Ramos (cell line): ENCODE measurements at regions not wholly inside any gene's neighbourhood (a gene's known extent, or its start where the extent isn't known, plus 50 kb on each side); places are given as distances from the start of the nearest gene placed in this dataset.

Source experiments
- in situ Hi-C: fragments of 300-500 bp; cut with MboI; formaldehyde crosslinking; loops from one replicate; pipeline ENCODE4 v1.14.3; 2022; ENCODE audit warnings: low sequenced_read_pairs; ENCODE audit not compliant: unreplicated experiment

DNA sequence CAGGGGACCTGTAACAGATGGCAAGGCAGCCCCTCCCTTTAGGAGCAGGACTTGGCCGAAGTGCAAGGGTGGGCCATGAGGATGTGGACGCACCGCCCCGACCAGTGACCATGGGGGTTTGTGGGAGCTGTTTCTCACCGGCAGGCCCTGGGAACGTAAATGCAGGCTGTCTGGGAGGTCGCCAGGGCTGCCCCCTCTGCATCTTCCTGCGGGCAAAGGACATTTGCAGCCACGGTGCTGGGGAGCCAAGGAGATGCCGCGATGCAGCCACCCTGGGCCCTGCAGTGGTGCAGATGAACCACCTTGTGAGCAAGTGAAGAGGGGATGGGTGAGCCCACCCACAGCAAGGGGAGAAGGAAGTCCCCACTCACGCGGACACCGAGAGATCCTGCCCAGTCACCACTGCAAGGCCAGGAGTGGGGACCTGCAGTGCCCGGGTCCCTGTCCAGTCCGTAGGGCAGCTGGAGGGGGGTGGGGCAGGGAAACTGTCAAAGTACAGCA, 121.1 kb downstream of the SIK1 start:
- in situ Hi-C loops, result no loop called here

DNA sequence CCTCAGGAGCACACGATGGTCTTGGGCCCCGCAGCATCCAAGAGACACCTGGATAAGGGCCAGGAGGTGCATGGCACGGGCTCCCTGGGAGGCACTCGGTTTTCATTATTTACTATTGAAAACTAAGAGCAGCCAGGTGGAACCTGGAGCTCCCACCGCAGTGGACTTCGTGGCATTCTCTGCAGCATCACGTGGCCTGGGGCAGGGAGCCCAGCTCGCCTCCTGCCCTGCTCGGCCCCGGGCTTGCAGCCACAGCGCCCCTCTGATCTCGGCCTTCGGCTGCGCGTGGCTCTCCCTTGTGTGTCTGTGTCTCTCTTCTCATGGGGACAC, 121.6 kb downstream of the SIK1 start:
- in situ Hi-C loops, result no loop called here

DNA sequence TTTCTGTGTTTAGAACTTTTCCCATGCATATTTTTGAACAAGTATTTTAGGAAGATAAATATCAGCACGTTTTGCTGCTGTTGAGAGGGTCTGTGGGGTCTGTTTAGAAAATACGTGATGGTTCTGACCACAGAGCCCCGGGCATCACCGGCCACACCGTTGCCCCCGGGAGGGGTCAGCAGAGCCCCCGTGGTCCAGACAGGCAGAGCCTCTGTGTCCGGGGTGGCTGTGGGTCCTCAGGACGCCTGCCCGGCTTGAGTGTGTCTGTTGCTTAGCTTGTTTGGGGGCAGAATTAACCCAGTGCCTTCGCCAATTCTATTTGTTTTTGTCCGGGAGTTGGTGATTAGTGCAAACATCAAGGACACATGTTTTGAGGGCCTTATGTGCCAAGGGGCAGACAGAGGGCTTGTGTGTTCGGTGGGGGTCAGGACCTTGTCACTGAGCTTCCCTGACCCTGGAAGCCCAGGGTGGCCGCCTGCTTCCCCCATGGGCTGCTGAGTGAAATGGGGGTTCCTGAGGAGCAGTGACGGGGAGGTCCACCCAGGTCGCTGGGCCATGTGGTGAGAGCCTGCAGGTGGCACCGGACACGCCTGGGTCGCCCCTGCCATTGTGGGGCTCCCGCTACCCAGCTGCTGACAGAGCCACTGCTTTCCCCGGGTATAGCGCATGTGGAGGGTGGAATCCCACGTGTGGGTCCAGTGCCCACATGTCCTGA, 122.2 kb downstream of the SIK1 start:
- in situ Hi-C loops, result no loop called here

DNA sequence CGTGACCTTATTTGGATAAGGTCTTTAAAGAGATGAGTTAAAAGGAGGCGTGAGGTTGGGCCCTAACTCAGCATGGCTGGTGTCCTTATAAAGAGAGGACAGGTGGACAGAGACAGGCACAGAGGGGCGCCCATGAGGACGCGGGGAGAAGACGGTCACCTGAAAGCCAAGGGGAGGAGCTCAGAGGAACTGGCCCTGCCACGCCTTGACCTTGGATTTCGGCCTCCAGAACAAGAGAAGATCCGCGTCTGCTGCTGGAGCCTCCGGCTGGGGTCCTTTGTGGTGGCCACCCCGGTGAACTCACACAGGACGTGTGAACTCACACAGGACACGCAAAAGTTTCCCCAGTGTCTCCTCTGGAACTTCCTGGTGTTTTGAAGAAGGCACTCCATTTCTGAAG, 122.7 kb downstream of the SIK1 start:
- in situ Hi-C loops, result no loop called here

DNA sequence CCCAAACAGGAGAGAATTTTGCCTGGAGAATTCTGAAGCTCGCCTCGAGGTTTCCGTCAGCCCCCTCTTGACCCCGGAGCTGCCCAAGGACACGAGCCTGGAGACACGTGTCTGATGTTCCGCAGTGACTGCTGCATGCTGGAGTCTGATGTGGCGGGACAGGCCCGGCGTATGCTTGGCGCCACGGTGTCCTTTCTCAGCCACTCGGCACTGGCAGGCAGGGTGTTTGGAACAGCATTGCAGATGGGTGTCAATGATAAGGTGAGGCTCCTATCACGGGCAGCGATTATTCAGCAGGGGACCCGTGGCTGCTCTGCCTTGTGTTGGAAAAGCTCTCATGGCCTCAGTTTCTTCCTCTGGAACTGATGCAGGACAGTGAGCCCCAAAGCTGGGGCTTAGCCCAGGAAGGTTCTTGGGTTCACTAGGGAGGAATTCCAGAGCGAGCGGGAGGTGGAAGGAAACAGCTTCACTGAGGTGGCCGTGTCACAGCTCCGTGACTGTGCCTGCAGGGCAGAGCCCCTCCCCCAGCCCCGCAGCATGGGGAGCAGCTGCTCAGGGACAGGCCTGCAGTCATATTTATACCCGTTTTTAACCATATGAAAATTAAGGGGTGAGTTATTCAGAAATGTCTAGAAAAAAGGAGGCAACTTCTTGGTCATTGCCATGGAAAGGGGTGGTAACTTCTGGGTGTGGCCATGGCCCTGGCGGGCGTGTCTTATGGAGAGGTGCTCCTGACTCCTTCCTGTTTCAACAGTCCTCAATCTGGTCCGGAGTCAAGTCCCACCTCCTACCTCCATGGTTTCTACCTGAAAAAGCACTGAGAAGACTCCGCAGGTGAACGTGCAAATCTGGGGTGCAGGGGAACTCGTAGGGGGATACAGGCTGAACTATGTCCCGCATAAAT, 123.4 kb downstream of the SIK1 start:
- in situ Hi-C loops, result no loop called here

DNA sequence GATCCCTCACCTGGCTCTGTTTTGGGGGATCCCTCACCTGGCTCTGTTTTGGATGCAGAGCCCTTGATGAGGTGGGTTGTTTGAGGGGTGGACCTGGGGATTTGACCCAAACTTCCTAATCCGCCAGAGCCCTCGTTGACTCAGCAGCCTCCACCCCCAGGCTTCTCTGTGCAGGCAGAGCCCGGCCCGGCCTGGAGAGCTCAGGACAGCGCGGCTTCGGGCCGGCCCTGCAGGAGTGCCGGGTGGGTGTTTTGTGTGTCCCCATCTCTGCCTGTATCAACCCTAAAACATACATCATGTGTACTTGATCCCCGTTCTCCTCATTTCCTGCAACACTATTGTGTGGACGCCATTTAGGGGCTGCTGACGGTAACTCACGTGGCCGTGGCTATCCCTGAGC, 124.2 kb downstream of the SIK1 start:
- in situ Hi-C loops, result no loop called here

DNA sequence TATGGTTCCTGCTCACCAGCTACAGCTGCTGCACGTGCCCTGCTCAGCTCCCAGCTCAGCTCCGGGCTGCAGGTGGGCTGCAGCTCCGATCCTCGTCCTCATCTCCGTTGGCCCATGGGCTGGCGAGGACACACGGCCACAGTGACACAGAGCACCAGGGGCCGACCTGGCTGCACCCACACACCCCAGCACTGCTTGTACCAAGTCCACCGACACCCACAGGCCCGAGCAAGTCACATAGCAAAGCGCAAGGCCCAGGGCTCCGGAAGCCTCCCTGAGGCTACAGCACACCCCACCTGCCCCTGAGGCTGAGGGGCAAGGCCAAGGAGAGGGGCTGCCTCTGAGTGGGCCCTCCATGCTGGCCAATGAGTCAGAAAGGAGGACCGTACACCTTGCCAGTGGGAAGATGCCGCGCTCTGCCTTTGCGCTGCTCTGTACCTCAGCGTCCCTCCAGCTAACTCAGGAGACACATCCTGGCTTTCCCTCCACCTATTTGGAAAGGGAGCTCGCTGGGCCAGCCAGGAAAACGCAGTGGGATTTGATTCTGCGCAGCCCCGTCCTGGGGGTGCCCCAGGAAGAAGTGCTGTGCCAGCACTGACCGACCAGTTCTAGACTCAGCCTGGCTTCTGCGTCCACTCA, 124.8 kb downstream of the SIK1 start:
- in situ Hi-C loops, result no loop called here

DNA sequence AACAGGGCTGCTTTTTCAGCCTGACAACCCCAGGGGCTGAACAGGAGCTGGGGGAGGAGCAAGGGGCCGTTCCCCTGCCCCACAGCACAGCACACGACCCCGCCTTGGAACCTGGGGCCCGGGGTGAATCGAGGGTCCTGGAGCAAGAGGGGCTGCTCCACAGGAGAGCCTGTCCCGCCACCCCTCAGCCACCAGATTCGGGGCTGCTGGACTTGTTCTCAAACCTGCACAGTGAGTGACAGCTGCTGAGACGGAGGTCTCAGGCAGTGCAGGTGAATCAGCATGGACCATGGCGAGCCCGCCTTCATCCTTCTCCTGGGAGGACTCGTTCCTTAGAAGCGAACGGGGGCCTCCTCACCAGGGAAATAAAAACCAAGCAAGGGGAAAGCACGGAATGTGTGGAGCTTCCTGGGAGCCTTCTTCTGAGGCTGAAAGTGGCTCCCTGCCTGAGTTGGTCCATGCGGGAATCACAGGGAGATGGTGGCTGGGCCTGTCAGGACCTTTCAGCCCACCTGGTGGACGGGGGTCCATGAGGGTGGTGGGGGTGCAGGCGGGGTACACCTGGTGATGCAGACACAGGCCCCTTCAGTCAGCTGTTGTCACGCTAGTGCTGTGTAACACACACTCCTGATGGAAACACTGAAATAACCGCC, 125.4 kb downstream of the SIK1 start:
- in situ Hi-C loops, result no loop called here

DNA sequence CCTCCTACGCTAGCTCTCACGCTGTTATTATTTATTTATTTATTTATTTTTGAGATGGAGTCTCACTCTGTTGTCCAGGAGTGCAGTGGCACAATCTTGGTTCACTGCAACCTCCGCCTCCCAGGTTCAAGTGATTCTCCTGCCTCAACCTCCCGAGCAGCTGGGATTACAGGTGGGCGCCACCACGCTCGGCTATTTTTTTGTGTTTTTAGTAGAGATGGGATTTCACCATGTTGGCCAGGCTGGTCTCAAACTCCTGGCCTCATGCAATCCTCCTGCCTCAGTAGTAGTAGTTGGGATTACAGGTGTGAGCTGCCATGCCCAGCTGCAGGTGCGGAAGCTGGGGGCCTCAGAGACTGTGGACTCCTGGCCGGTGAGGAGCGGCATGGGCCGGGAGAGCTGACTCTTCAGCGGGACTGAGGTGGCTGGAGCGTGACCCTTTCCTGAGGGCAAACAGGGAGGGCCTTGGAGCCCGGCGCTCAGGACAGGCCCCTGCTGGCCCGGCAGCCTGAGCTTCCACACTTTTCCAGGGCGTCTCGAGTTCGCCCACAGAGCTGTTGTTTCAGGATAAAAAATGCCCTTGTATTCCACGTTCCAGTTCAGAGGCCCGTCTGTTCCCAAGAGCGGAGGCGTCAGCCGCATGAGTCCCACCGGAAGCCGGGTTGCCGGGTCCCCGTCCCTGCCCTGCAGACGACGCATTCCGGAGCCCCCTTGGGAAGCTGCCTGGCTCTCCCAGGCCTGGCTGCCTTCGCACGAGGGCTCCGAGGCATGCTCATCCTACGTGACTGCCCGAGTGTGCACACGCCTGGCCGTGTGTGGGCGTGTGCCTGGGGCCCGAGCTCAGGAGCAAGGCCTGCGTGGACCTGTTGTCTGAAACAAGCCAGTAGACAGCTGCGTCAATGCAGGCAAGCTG, 126.2 kb downstream of the SIK1 start:
- in situ Hi-C loops, result no loop called here

DNA sequence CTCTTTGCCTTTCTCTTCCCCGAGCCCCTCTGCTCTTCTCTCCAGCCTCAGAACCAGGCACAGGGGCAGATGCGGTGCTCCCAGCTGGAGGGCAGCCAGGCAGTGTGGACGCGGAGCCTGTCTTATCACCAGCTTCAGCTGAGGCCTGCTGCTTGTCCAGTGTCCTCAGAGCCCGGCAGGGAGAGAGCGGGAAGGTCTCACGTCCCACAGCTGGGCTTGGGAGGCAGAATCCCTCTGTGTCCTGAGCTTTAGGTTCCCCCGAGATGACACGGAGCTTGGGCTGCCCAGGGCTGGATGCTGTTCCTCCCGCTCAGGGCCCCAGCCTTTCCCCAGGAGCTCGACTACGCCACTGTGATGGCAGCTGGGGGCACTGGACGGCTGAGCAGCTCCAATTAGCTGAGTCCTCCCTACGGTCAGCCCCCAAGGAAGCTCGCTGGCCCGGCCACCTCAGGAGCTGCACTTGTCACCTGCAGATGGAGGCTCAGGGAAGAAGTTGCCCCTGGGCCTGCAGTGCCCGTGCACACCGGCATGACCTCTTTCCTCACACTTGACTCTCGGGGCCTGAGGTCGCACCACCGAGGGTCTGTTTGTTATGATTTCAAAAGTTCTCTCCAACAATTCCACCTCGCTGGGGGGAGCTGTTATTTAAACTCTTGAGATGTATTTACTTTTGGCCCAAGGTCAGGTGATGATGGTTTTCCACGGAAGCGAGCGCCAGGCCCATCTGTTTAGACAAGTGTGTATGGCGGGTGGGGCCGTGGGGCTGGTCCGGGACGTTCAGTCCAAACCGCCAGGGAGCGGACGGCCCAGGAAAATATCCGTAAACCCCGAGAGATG, 127.3 kb downstream of the SIK1 start:
- in situ Hi-C loops, result no loop called here

DNA sequence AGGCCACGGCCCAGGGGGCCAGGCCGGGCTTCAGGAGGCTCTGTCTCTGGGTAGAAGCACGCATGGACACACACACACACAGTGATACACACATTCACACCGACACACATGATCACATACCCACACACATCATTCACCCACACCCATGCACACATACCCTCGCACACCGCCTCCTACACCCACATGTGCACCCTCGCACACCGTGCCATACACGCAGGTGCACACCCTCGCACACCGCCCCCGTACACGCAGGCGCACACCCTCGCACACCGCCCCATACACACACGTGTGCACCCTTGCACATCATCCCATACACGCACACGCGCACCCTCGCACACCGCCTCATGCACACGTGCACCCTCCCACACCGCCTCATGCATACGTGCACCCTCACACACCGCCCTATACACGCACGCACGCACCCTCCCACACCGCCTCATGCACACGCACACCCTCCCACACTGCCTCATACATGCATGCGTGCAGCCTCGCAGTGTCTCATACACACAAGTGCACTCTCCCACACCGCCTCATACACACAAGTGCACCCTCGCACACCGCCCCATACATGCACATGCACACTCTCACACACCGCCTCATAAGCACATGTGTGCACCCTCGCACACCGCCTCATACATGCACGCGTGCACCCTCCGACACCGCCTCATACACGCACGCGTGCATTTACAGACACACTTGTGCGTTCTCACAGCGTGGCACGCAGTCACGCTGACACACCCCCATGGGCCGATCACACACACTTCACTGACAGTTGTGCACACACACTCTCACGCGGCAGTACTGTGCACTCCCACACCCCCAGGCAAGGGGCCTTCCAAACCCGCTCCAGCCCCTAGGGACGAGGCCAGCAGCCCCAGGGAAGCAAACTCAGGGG, 128.1 kb downstream of the SIK1 start:
- in situ Hi-C loops, result no loop called here

DNA sequence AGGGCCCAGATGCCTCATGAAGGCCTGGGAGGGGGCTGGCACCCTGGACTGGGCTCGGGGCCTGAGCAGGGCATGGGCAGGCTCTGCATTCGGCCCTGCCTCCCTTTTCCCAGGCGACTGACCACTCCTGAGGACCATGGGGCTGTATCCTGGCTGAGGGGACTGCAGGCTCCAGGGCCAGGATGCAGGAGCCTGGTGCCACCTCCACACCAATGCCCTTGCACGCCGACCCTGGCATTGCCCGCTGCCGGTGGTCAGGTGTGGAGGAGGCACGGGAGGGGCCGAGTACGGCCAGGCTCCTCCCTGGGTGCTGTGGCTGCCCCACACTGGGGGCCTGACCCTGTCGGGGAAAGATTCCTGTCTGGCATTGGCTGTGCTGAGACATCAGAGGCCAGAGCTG, 128.9 kb downstream of the SIK1 start:
- in situ Hi-C loops, result no loop called here

DNA sequence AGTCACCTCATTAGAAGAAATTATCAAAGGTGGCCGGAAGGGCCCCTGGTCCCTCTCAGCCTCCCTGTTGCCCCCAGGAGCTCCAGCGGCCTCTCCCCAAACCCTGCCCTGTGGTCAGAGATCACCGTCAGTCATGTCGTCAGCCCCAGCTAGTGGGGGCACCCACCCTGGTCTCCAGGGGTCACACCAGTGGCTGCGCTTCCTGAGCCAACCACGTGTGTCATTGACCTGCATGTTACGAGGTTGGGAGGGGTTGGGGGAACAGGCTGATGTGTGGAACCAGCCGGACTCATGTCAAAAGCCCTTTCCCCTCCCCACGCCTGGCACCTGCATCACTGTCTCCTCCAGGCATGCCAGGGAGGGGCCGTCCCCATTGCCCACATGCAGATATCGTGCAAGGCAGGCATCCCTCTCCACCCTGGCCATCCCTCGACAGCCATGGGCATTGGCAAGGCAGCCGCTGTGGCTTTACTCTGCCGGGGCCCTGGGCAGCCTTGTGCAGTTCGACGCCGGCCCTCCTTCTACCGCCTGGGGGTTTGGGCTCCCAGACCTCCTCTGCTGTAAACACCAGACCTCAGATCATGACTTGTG, 128.7 kb downstream of the CRYAA start:
- in situ Hi-C loops, result no loop called here

DNA sequence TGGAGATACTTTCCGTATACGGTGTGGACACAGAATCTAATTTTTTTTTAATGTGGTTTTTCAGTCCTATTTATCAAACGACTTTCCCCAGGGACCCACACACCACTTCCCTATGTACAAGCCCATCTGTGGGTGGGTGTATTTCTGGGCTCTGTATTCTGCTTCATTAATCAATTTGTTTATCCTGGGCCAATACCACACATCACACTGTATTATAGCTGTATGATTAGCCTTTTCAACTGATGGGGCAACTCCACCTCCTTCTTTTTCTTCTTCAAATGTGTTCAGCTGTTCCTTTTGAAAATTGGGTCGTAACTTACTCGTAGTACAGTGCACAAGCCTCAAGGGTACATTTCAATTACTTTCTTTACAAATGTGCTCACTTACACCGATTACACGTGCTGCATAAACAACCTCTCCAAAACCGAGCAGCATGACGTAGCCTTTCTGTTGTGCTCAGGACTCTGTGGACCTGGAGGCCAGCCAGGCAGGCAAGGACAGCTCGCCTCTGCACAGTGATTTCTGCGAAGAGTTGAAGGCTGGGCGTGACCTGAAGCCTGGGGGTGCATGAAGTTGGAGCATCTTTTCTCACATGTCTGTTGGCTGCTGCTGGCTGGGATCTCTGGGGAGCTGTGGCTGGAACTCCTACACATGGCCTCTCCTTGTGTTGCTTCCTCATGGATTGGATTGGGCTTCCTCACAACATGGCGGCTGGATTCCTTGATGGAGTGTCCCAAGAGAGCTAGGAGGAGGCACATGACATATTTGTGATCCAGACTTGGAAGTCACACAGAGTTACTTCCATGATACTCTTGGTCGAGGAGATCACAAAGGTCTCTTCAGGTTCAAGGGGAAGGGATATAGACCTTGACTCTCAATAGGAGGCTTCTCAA, 126.5 kb downstream of the CRYAA start:
- in situ Hi-C loops, result no loop called here

DNA sequence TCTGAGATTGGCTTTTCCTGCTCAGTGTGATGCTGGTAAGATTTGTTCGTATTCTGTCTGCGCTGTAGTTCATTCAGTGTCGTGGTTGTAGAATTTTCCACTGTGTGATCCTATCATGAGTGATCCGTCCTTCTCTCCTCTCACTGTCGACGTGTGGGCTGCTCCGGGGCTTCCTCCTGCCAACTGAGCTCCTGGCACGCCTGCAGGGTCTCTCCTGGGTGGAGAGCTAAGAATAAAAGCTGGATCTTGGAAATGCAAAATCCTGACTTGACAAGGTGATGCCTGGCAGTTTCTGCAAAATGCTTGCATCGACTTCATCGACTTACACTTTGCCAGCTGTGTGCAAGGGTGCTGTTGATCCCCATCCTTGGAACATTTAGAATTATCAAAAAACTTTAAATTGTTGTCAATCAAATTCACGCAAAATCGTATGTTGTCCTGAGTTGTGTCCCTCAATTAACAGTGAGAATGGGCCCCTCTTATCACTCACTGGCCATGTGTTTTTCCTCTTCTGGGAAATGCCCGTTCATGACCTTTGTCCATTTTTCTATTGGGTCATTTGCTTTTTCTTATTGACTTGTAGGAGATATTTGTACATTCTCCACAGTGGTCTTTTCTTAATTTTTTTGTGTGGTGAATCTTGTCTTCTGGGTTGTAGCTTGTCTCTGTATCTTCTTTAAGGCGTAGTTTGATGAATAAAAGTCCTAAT, 125.5 kb downstream of the CRYAA start:
- in situ Hi-C loops, result no loop called here

DNA sequence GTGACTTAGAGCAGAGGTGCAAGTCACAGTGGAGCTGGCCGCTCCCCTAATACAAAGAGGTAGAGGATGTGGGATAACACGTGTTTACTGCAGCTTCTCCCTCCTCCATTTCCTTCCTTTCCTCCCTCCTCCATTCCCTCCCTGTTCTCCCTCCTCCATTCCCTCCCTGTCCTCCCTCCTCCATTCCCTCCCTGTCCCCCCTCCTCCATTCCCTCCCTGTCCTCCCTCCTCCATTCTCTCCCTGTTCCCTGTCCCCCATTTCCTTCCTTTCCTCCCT, 124.0 kb downstream of the CRYAA start:
- in situ Hi-C loops, result no loop called here
